ENCODE measurements at regions not wholly inside any gene's neighbourhood (a gene's known extent, or its start where the extent isn't known, plus 50 kb on each side); places are given as distances from the start of the nearest gene placed in this dataset.
A peak's percentile ranks its signal among the peaks of the same experiment; 100 is the strongest.

GRCh38 chr15:81497238-81497637 is 123.2 kb upstream of the TMC3 start:
- no peak for DNase-seq (ENCODE audit: low read depth in 4 of 4, low spot score in 2 of 4)

GRCh38 chr15:81495780-81496467 is 121.9 kb upstream of the TMC3 start:
- no peak for DNase-seq (ENCODE audit: low read depth in 4 of 4, low spot score in 2 of 4)

GRCh38 chr15:81492969-81493645 is 119.1 kb upstream of the TMC3 start:
- no peak for DNase-seq (ENCODE audit: low read depth in 4 of 4, low spot score in 2 of 4)

GRCh38 chr15:81492331-81492968 is 118.4 kb upstream of the TMC3 start:
- no peak for DNase-seq (ENCODE audit: low read depth in 4 of 4, low spot score in 2 of 4)

- DNase-seq (ENCODE audit: low read depth in 4 of 4, low spot score in 2 of 4): no peak
Observed at GRCh38 chr15:81491414-81492096, 117.5 kb upstream of the TMC3 start.

GRCh38 chr15:81485806-81486205 is 111.8 kb upstream of the TMC3 start:
- DNase-seq (ENCODE audit: low read depth in 4 of 4, low spot score in 2 of 4): no peak

GRCh38 chr15:81484086-81484955 is 110.3 kb upstream of the TMC3 start:
- DNase-seq (ENCODE audit: low read depth in 4 of 4, low spot score in 2 of 4): no peak

- DNase-seq (ENCODE audit: low read depth in 4 of 4, low spot score in 2 of 4): no peak
Observed at GRCh38 chr15:81483496-81483895, 109.5 kb upstream of the TMC3 start.

- DNase-seq (ENCODE audit: low read depth in 4 of 4, low spot score in 2 of 4): no peak
Observed at GRCh38 chr15:81481346-81481745, 107.3 kb upstream of the TMC3 start.

GRCh38 chr15:81480645-81481053 is 106.6 kb upstream of the TMC3 start:
- DNase-seq (ENCODE audit: low read depth in 4 of 4, low spot score in 2 of 4): peak; percentile 42 to 72 (median 62)

- DNase-seq (ENCODE audit: low read depth in 4 of 4, low spot score in 2 of 4): no peak
Observed at GRCh38 chr15:81478354-81478753, 104.3 kb upstream of the TMC3 start.

- DNase-seq (ENCODE audit: low read depth in 4 of 4, low spot score in 2 of 4): no peak
Observed at GRCh38 chr15:81475926-81476325, 101.9 kb upstream of the TMC3 start.

GRCh38 chr15:81475471-81475870 is 101.5 kb upstream of the TMC3 start:
- DNase-seq (ENCODE audit: low read depth in 4 of 4, low spot score in 2 of 4): no peak

- DNase-seq (ENCODE audit: low read depth in 4 of 4, low spot score in 2 of 4): no peak
Observed at GRCh38 chr15:81473946-81474345, 99.9 kb upstream of the TMC3 start.

GRCh38 chr15:81473177-81473576 is 99.2 kb upstream of the TMC3 start:
- DNase-seq (ENCODE audit: low read depth in 4 of 4, low spot score in 2 of 4): no peak

- no peak for DNase-seq (ENCODE audit: low read depth in 4 of 4, low spot score in 2 of 4)
Observed at GRCh38 chr15:81471151-81471550, 97.1 kb upstream of the TMC3 start.

GRCh38 chr15:81469154-81469553 is 95.1 kb upstream of the TMC3 start:
- DNase-seq (ENCODE audit: low read depth in 4 of 4, low spot score in 2 of 4): no peak

GRCh38 chr15:81466741-81467140 is 92.7 kb upstream of the TMC3 start:
- no peak for DNase-seq (ENCODE audit: low read depth in 4 of 4, low spot score in 2 of 4)

- no peak for DNase-seq (ENCODE audit: low read depth in 4 of 4, low spot score in 2 of 4)
Observed at GRCh38 chr15:81454024-81454423, 80.0 kb upstream of the TMC3 start.

- DNase-seq (ENCODE audit: low read depth in 4 of 4, low spot score in 2 of 4): no peak
Observed at GRCh38 chr15:81450721-81451120, 76.7 kb upstream of the TMC3 start.

All from left renal cortex interstitium (tissue), 4 donors.